Heart left ventricle (tissue), 16 donors: ENCODE measurements at regions not wholly inside any gene's neighbourhood (a gene's known extent, or its start where the extent isn't known, plus 50 kb on each side); places are given as distances from the start of the nearest gene placed in this dataset.

Experiments used
- ATAC-seq, 4 donors: fragments of 200-7000 bp; cut with Tn5 transposase; one replicate each; pipeline ENCODE4 v1.9.1; 2020 to 2022; ENCODE audit warnings: moderate library complexity in 4 of 4, mild to moderate bottlenecking in 3 of 4, moderate number of reproducible peaks in 1 of 4
- DNase-seq, 5 donors: peaks; one replicate each; pipeline ENCODE4 v3.0.0-alpha.2; 2020
- H3K27ac ChIP-seq, 12 donors: fragments of 200-600 bp; sonication (generic) in 4 of 12; one replicate each; pipeline versions ENCODE4 v1.5.0 to v1.8.0; 2016 to 2022; ENCODE audit warnings: mild to moderate bottlenecking in 2 of 12
- H3K27me3 ChIP-seq, 9 donors: fragments of 200-600 bp; sonication (generic) in 2 of 9; one replicate each; pipeline versions ENCODE4 v1.5.1 to v1.8.0; 2016 to 2022; ENCODE audit warnings: mild to moderate bottlenecking in 3 of 9
- H3K36me3 ChIP-seq, 9 donors: fragments of 200-600 bp; sonication (generic) in 2 of 9; one replicate each; pipeline versions ENCODE4 v1.5.0 to v1.8.0; 2018 to 2022; ENCODE audit warnings: mild to moderate bottlenecking in 2 of 9
- H3K4me1 ChIP-seq, 12 donors: fragments of 200-600 bp; sonication (generic) in 4 of 12; one replicate each; pipeline versions ENCODE4 v1.5.0 to v1.8.0; 2016 to 2022; ENCODE audit warnings: mild to moderate bottlenecking in 3 of 12
- H3K4me3 ChIP-seq, 12 donors: fragments of 200-600 bp; sonication (generic) in 4 of 12; one replicate each; pipeline versions ENCODE4 v1.5.0 to v1.8.0; 2017 to 2022; ENCODE audit warnings: mild to moderate bottlenecking in 9 of 12, moderate library complexity in 4 of 12
- H3K9me3 ChIP-seq, 12 donors: fragments of 200-600 bp; sonication (generic) in 4 of 12; one replicate each; pipeline versions ENCODE4 v1.5.0 to v1.8.0; 2016 to 2022; ENCODE audit warnings: mild to moderate bottlenecking in 1 of 12
- CTCF ChIP-seq, 12 donors: fragments of 200-600 bp; sonication (generic) in 4 of 12; IDR thresholded peaks; one replicate each; pipeline versions ENCODE4 v1.5.0 to v1.8.0; 2018 to 2022; ENCODE audit warnings: antibody characterized with exemption in 12 of 12, mild to moderate bottlenecking in 5 of 12
- POLR2A ChIP-seq, 2 donors: fragments of 450-650 bp; IDR thresholded peaks; one replicate each; pipeline ENCODE4 v1.6.1; 2017; ENCODE audit warnings: antibody characterized with exemption in 2 of 2, mild to moderate bottlenecking in 2 of 2, moderate library complexity in 2 of 2
- WGBS, 4 donors: extraction: QIAGEN DNeasy Blood & Tissue Kit in 2 of 4; methylation state at CpG; one replicate each; pipeline versions ENCODE4 v1.1.5 to v1.1.7; 2013 to 2018; 5-methylcytosine and 5-hydroxymethylcytosine counted together
- intact Hi-C, 10 donors: fragments of 100-400 bp; cut with DNase I; formaldehyde crosslinking; loops; one replicate each; pipeline versions ENCODE4 v1.11.1 to v1.14.2; 2022
- donor health status: ischemic (EF 13 %, LVEDD 7.1; RV severe dilation, severe dysfunction).
- donor health status: healthy with polysubstance abuse.
- donor health status: DM: no; HTN: yes; CAD: no.
- donor health status: DM: no; HTN: no; CAD: no.
- donor health status: ischemic (EF 25% LVEDD 6.9; RV normal size, moderate dysfunction).
- donor health status: ischemic (EF 25% LVEDD 5.7; RV mildly dilated, moderate dysfunction).
- donor health status: healthy.
- donor health status: DM: yes; HTN: yes; CAD: no.
- donor health status: ischemic (EF 35%, LVEDD 5.7; RV mildly dilated, moderate dysfunction).
- donor health status: nonischemic (EF 11% LVEDD 7.7; RV severe dilation, severe dysfunction).
- donor health status: DM: yes; HTN: yes; CAD: no.
- donor health status: PGD.
- donor health status: ischemic (EF 29% LVEDD 5.4; RV normal size, mild dysfunction).
- donor health status: nonischemic (EF 23%, LVEDD 6.1; RV moderate dilation, normal function).

DNA sequence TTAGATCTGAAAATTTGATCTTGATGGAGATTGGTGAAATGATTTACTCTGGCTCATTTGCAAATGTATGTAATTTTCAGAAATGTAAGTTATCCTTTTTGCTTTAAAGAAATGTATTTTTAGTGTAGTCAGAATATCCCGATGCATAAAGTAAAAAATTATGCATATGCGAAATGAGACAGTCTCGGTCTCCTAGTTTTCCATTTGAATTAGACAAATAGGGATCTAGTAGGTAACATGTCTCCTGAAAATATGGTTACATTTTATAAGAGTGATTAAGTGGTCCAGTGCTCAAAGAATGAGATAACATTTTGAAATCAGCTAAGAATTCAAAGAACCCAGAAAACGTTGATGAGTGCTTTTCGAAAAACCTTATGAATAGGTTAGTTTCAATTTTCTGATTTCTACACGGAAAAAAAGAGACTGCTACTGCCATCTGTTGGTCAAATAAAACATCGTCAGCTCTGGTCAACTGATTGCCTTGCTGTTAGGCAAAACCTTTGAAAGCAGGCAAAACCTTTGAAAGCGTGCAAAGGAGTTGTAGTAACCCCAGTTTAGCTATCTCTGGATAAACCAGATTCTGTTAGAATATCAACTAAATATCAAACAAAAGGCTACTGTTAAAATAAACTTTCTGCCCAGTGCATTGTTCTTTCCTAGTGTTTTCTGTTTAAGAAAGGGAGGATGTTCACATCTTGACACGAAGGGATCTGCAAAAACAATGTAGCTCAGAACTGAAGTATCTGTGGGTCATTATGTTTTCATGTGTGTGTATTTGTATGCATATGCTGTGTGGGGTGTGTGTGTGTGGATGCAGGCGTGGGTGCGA is 59.3 kb upstream of the CHMP2B start:
- H3K4me1 ChIP-seq: peaks cover 0 to 5% (median 0%) of the 10 kb centered on the region in 12 donors
- no peak overlapping the region for H3K27ac ChIP-seq
- no peaks in the 10 kb centered on the region for H3K9me3 ChIP-seq
- DNase-seq: no peak
- peak overlapping the region in 9 of 12 donors; percentile 26 to 46 (median 35) for H3K4me3 ChIP-seq
- no peak for ATAC-seq
- 35 to 43% (median 40%) methylated on average over 11 of the region's 11 CpGs for WGBS, 4 donors
- peak; percentile 40 to 73 (median 62) for TF ChIP-seq CTCF (IDR thresholded peaks at IDR 0.05)
- TF ChIP-seq POLR2A (IDR thresholded peaks at IDR 0.05): no peak
- H3K36me3 ChIP-seq: no peaks in the 10 kb centered on the region
- peaks cover 0 to 5% (median 0%) of the 10 kb centered on the region in 9 donors for H3K27me3 ChIP-seq
- intact Hi-C loops: loop anchor here in 8 of 10 donors (2.0 to 10.0 kb wide), 5 partner anchors 83 to 396 kb away; no protein-coding TSS in a partner anchor

DNA sequence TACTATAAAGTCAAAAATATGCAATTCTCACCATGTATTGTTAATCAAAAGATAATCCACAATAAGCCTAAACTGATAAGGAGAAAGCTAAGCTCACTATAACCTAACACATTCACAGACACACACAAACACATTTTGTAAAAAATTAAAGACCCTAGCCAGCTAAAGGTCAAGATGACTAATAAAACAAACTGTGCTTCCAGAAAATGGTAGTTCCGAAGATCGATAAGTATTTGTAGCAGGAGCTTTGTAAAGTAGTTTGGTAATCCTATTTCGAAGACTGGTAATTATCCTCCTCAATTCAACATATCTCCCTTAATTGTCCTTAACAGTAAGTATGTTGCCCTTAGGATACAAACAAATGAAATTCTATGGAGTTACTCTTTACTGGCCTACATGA is 62.9 kb upstream of the CHMP2B start:
- 91 to 96% (median 94%) methylated on average over 3 of the region's 3 CpGs for WGBS, 4 donors
- Histone ChIP-seq H3K27ac (no peak overlapping the region), H3K36me3 (no peaks in the 10 kb centered on the region), H3K4me3 (no peak overlapping the region), H3K4me1 (peaks cover 0 to 5% (median 0%) of the 10 kb centered on the region in 12 donors), H3K9me3 (no peaks in the 10 kb centered on the region), H3K27me3 (peaks cover 0 to 5% (median 0%) of the 10 kb centered on the region in 9 donors)
- DNase-seq (no peak), ATAC-seq (no peak)
- TF ChIP-seq CTCF (IDR thresholded peaks at IDR 0.05) (no peak), POLR2A (IDR thresholded peaks at IDR 0.05) (no peak)
- intact Hi-C loops: loop anchor here in 3 of 10 donors (5.0 to 10.0 kb wide), 3 partner anchors 79 to 387 kb away; no protein-coding TSS in a partner anchor

GRCh38 chr3:87161851-87162250 is 65.3 kb upstream of the CHMP2B start:
- ATAC-seq (no peak), DNase-seq (no peak)
- intact Hi-C loops: loop anchor here in 3 of 10 donors (5.0 to 10.0 kb wide), 3 partner anchors 77 to 385 kb away; no protein-coding TSS in a partner anchor
- Histone ChIP-seq H3K36me3 (no peaks in the 10 kb centered on the region), H3K27ac (no peak overlapping the region), H3K4me1 (no peaks in the 10 kb centered on the region), H3K9me3 (no peaks in the 10 kb centered on the region), H3K4me3 (no peak overlapping the region), H3K27me3 (peaks cover 0 to 2% (median 0%) of the 10 kb centered on the region in 9 donors)
- 52 to 70% (median 63%) methylated on average over 3 of the region's 3 CpGs for WGBS, 4 donors
- TF ChIP-seq POLR2A (IDR thresholded peaks at IDR 0.05): no peak
- TF ChIP-seq CTCF (IDR thresholded peaks at IDR 0.05): no peak

GRCh38 chr3:87161417-87161816 is 65.7 kb upstream of the CHMP2B start:
- ATAC-seq (no peak), DNase-seq (no peak)
- Histone ChIP-seq H3K36me3 (no peaks in the 10 kb centered on the region), H3K27me3 (peaks cover 0 to 2% (median 0%) of the 10 kb centered on the region in 9 donors), H3K27ac (no peak overlapping the region), H3K4me3 (no peak overlapping the region), H3K9me3 (no peaks in the 10 kb centered on the region), H3K4me1 (no peaks in the 10 kb centered on the region)
- WGBS, 4 donors: 29 to 50% (median 44%) methylated on average over 1 of the region's 1 CpG
- TF ChIP-seq CTCF (IDR thresholded peaks at IDR 0.05) (no peak), POLR2A (IDR thresholded peaks at IDR 0.05) (no peak)
- intact Hi-C loops: loop anchor here in 3 of 10 donors (5.0 to 10.0 kb wide), 3 partner anchors 77 to 384 kb away; no protein-coding TSS in a partner anchor
